GM12891 (cell line): ENCODE measurements at regions not wholly inside any gene's neighbourhood (a gene's known extent, or its start where the extent isn't known, plus 50 kb on each side); places are given as distances from the start of the nearest gene placed in this dataset.

Experiments used
- DNase-seq: peaks from one replicate; pipeline ENCODE4 v3.0.0; 2011; ENCODE audit warnings: low spot score; ENCODE audit not compliant: insufficient read length
- FAIRE-seq: peaks from 2 replicates; lab custom pipeline; 2011; peaks lifted over from hg19 to GRCh38; lab: Jason Lieb, UNC
- PAX5 ChIP-seq: IDR thresholded peaks from 2 replicates; pipeline ENCODE4 v1.6.1; 2011; ENCODE audit warnings: low read length, moderate library complexity, mild to moderate bottlenecking; ENCODE audit not compliant: insufficient read depth, severe bottlenecking
- POLR2A ChIP-seq: IDR thresholded peaks from 2 replicates; pipeline ENCODE4 v1.6.1; 2011; ENCODE audit warnings: low read depth, low read length, control low read depth
- POLR2AphosphoS5 ChIP-seq: IDR thresholded peaks from 2 replicates; pipeline ENCODE4 v1.6.1; 2011; ENCODE audit warnings: low read depth, low read length, control low read depth
- POU2F2 ChIP-seq: IDR thresholded peaks from 2 replicates; pipeline ENCODE4 v1.6.1; 2011; ENCODE audit warnings: low read depth, mild to moderate bottlenecking, control low read depth, low read length, moderate library complexity
- SPI1 ChIP-seq: IDR thresholded peaks from 2 replicates; pipeline ENCODE4 v1.6.1; 2011; ENCODE audit warnings: low read depth, low read length, control low read depth
- TAF1 ChIP-seq: IDR thresholded peaks from 2 replicates; pipeline ENCODE4 v1.6.1; 2011; ENCODE audit warnings: low read depth, low read length, control low read depth

DNA sequence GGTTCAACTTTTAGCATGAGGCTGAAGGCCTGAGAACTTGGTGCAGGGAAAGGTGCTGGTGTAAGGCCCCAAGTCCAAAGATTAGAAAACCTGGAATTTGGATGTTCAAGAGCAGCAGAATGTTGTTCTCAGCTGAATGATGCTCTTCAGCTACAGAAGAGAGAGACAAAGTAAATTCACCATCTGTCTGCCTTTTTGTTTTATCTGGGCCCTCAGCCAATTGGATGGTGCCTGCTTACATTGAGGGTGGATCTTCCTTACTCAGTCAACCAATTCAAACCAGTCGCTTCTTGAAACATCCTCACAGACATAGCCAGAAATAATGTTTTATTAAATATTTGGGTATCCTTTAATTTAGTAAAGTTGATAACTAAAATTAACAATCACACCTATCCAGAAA lies 748.2 kb upstream of the ADAMTS5 start:
- TF ChIP-seq POLR2AphosphoS5 (no peak), PAX5 (no peak), POLR2A (no peak), POU2F2 (no peak), SPI1 (no peak), TAF1 (no peak)
- no peak for FAIRE-seq
- DNase-seq, result no peak

- DNase-seq, result no peak
- TF ChIP-seq TAF1, result no peak
- TF ChIP-seq POLR2AphosphoS5, result no peak
- no peak for TF ChIP-seq POU2F2
- no peak for TF ChIP-seq PAX5
- no peak for TF ChIP-seq SPI1
- no peak for TF ChIP-seq POLR2A
- no peak for FAIRE-seq
These were observed 746.5 kb upstream of the ADAMTS5 start for GRCh38 chr21:27713154-27714109.

- TF ChIP-seq POLR2A, result no peak
- no peak for TF ChIP-seq POU2F2
- TF ChIP-seq PAX5, result no peak
- no peak for TF ChIP-seq POLR2AphosphoS5
- no peak for TF ChIP-seq TAF1
- no peak for TF ChIP-seq SPI1
- FAIRE-seq (no peak), DNase-seq (no peak)
These were observed 737.8 kb upstream of the ADAMTS5 start for GRCh38 chr21:27704567-27705166.

GRCh38 chr21:27703791-27704190 lies 736.9 kb upstream of the ADAMTS5 start:
- TF ChIP-seq POLR2AphosphoS5 (no peak), SPI1 (no peak), TAF1 (no peak), POU2F2 (no peak), PAX5 (no peak), POLR2A (no peak)
- DNase-seq (no peak), FAIRE-seq (no peak)

DNA sequence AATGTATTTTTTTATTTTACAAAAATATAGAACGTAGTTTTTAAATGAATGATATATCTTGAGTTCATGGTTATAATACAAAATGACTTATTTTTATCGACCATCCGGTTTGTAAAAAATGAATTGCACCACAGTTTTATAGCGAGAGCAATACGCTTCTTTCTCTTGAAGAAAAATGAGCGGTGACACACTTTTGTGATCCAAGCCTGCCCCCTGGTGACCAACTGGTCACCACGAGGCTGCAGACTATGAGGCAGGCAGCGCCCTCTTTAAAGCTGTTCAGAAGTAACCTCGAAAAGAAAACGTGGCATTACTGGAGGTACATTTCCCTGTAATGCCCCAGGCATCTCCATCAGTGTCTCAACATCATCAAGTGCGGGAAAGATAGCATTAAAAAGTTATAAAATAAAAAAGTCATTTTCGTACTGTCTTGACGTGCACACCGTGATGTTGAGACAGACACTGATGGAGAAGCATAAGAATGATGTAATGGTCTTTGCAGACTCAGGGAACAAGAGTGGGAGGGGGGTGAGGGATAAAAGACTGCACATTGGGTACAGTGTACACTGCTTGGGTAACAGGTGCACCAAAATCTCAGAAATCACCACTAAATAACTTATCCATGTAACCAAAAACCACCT lies 734.2 kb upstream of the ADAMTS5 start:
- TF ChIP-seq POLR2A (no peak), POU2F2 (no peak), PAX5 (no peak), TAF1 (no peak), POLR2AphosphoS5 (no peak), SPI1 (no peak)
- DNase-seq, result peak; percentile 3
- no peak for FAIRE-seq

DNA sequence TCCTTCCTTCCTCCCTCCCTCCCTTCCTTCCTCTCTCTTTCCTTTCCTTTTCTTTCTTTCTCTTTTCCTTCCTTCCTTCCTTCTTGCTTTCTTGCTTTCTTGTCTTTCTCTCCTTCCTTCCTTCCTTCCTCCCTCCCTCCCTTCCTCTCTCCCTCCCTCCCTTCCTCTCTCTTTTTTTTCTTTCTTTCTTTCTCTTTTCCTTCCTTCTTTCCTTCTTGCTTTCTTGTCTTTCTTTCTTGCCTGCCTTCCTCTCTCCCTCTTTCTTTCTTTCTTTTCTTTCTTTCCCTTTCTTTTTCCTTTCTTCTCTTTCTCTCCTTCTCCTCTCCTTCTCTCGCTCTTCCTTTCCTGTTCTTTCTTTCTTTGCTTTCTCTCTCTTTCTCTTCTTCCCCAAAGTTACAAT lies 728.4 kb upstream of the ADAMTS5 start:
- TF ChIP-seq POLR2AphosphoS5 (no peak), TAF1 (no peak), PAX5 (no peak), POLR2A (no peak), POU2F2 (no peak), SPI1 (no peak)
- no peak for FAIRE-seq
- DNase-seq, result no peak

- TF ChIP-seq POU2F2 (no peak), POLR2AphosphoS5 (no peak), POLR2A (no peak), SPI1 (no peak), PAX5 (no peak), TAF1 (no peak)
- no peak for FAIRE-seq
These were observed 727.8 kb upstream of the ADAMTS5 start for GRCh38 chr21:27694667-27695066.

DNA sequence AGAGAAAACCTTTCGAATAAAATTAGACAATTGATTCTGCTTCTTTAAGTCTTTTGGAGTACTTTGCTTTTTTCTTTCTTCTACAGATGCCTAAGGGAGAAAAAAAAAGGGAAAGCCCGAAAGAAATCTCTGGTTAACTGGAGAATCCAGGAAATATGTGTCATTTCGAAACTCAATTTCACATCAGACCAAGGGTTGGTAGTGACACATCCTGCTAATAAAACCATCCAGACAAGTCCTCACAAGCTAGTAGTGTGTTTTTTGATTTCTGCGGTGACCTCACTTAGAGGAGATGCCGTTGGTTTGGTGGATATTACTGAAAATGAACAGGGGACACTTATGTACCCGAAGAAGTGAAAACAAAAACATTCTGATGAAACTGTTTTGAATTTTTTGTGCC lies 726.5 kb upstream of the ADAMTS5 start:
- DNase-seq (no peak), FAIRE-seq (no peak)
- TF ChIP-seq SPI1 (no peak), POLR2AphosphoS5 (no peak), POU2F2 (no peak), PAX5 (no peak), TAF1 (no peak), POLR2A (no peak)

More at GRCh38 chr21:27694667-27695066, 727.8 kb upstream of the ADAMTS5 start:
- no peak for DNase-seq

DNA sequence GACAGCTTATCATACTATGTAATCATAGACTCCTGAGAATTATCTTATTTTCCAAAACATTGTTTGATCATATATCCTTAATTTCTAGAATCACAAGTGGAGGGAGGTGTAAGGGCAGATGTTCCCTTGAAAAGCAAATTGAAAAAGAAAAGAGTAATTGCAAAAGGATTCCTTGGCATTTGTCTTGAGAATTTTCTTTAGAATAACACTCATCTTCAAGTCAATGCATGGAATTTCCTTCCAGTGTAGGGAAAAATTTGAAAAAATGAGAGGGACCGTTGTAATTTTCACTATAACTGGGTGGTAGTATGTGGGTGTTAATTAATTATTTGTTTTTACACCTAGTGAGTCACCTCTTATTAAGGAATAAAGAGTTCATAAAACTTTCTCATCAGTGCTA lies 724.6 kb upstream of the ADAMTS5 start:
- FAIRE-seq, result no peak
- TF ChIP-seq TAF1 (no peak), SPI1 (no peak), POU2F2 (no peak), PAX5 (no peak), POLR2AphosphoS5 (no peak), POLR2A (no peak)
- DNase-seq, result no peak
